Osteoblast (primary cell): ENCODE measurements at regions not wholly inside any gene's neighbourhood (a gene's known extent, or its start where the extent isn't known, plus 50 kb on each side); places are given as distances from the start of the nearest gene placed in this dataset.

Source experiments
- DNase-seq: peaks from one replicate; pipeline ENCODE4 v3.0.0; 2011; ENCODE audit warnings: low spot score, mixed read lengths; ENCODE audit not compliant: insufficient read length; ENCODE audit errors: missing footprints
- H2AFZ ChIP-seq: 2 replicates; pipeline ENCODE4 v1.6.0; 2011; ENCODE audit warnings: mild to moderate bottlenecking, low read length
- H3K27ac ChIP-seq: 2 replicates; pipeline ENCODE4 v1.5.1; 2011; ENCODE audit warnings: mild to moderate bottlenecking, low read depth, low read length, moderate library complexity
- H3K27me3 ChIP-seq: 2 replicates; pipeline ENCODE4 v1.6.0; 2012; ENCODE audit warnings: mild to moderate bottlenecking, control low read depth, inconsistent platforms, low read length, moderate library complexity; ENCODE audit not compliant: insufficient read depth
- H3K36me3 ChIP-seq: 2 replicates; pipeline ENCODE4 v1.5.1; 2011; ENCODE audit warnings: mild to moderate bottlenecking, low read length, control low read depth, moderate library complexity; ENCODE audit not compliant: insufficient read depth
- H3K4me1 ChIP-seq: 2 replicates; pipeline ENCODE4 v1.5.1; 2011; ENCODE audit warnings: mild to moderate bottlenecking, low read length, control low read depth, moderate library complexity; ENCODE audit not compliant: insufficient read depth
- H3K4me2 ChIP-seq: 2 replicates; pipeline ENCODE4 v1.6.0; 2011; ENCODE audit warnings: mild to moderate bottlenecking, low read length; ENCODE audit not compliant: insufficient read depth
- H3K4me3 ChIP-seq: fragments of 200-600 bp; sonication (generic); 3 replicates; pipeline ENCODE4 v1.5.1; 2012; ENCODE audit warnings: mild to moderate bottlenecking, low read length, inconsistent platforms; ENCODE audit not compliant: insufficient read depth
- H3K79me2 ChIP-seq: 2 replicates; pipeline ENCODE4 v1.6.0; 2012; ENCODE audit warnings: mild to moderate bottlenecking, low read length, control low read depth, inconsistent platforms; ENCODE audit not compliant: insufficient read depth
- H3K9me3 ChIP-seq: 2 replicates; pipeline ENCODE4 v1.5.1; 2011; ENCODE audit warnings: low read depth, low read length, control low read depth
- H4K20me1 ChIP-seq: 2 replicates; pipeline ENCODE4 v1.6.0; 2012; ENCODE audit warnings: mild to moderate bottlenecking, low read length, control low read depth; ENCODE audit not compliant: insufficient read depth
- CTCF ChIP-seq: IDR thresholded peaks from 2 replicates; pipeline ENCODE4 v1.5.1; 2011; ENCODE audit warnings: mild to moderate bottlenecking, low read depth, low read length, moderate library complexity; ENCODE audit errors: extremely low read depth

DNA sequence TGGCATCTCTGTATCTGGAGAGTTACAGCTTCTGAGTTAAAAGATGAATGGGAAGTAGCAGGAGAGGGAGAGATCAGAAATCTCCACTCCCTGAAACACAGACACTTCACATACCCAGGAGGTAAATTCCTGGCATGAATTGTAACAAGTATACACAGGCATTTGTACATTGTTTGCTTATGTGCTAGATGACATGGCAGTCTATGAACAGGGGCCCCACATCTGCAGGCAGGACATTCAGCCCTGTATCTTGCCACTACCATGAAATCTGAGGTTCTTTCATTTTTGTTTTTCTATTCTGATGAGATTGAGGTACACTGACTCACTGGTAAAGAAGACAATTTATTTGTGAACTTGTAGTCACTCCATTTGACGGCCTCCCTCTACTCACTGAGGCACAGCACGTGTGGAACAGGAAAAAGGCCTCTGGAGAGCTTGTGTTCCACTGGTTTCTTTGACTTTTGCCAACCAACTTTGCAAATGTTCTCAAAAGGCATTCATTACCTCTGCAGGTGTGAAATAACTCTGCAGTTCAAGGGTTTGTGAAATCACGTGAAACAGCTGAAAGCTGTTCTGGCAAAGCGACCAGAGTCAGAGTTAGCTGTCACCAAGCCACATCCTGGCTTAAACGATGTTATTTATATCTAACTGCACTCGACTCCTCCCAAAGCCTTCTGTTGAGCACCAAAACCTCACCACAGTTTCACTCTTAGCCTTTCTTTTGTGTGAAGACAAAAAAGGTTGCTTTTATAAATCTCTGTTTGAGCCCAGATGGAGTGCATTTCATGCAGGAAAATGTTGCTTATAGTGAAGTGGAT, 401.3 kb upstream of the CFAP20DC start:
- Histone ChIP-seq H3K36me3 (no peaks in the 10 kb centered on the region), H2AFZ (peak overlapping the region; percentile 8), H3K79me2 (no peaks in the 10 kb centered on the region), H4K20me1 (no peaks in the 10 kb centered on the region), H3K9me3 (no peaks in the 10 kb centered on the region), H3K4me1 (peaks cover 2% of the 10 kb centered on the region), H3K27ac (no peak overlapping the region), H3K4me2 (no peak overlapping the region), H3K4me3 (no peak overlapping the region), H3K27me3 (no peaks in the 10 kb centered on the region)
- no peak for TF ChIP-seq CTCF
- DNase-seq, result no peak

DNA sequence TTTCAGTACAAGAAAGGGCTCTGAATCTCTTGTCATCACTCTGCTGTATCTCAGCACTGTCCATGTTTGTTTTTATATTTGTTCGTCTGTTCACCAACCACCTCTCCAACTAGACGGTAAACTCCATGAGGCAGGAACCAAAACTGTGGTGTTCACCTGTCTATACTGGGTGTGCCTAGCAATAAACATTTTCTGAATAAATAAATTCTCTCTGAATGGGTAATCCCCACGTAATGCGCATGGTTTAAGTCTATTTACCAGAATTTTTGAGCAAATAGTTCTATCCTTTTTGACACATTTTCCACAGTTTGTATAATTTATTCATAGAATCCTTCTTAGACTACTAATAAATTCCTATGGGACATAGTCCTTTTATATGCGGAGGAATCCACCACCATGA, 400.6 kb upstream of the CFAP20DC start:
- Histone ChIP-seq H3K27ac (no peak overlapping the region), H3K4me3 (no peak overlapping the region), H3K4me1 (peaks cover 2% of the 10 kb centered on the region), H3K27me3 (no peaks in the 10 kb centered on the region), H4K20me1 (no peaks in the 10 kb centered on the region), H3K36me3 (no peaks in the 10 kb centered on the region), H2AFZ (no peak overlapping the region), H3K79me2 (no peaks in the 10 kb centered on the region), H3K4me2 (no peak overlapping the region), H3K9me3 (no peaks in the 10 kb centered on the region)
- no peak for DNase-seq
- no peak for TF ChIP-seq CTCF

GRCh38 chr3:59446775-59447465, 397.1 kb upstream of the CFAP20DC start:
- H3K27me3 ChIP-seq, result no peaks in the 10 kb centered on the region
- H3K79me2 ChIP-seq, result no peaks in the 10 kb centered on the region
- no peak overlapping the region for H3K4me2 ChIP-seq
- no peaks in the 10 kb centered on the region for H3K36me3 ChIP-seq
- no peak for TF ChIP-seq CTCF
- no peak for DNase-seq
- no peaks in the 10 kb centered on the region for H3K9me3 ChIP-seq
- no peaks in the 10 kb centered on the region for H4K20me1 ChIP-seq
- H3K27ac ChIP-seq, result no peak overlapping the region
- no peak overlapping the region for H2AFZ ChIP-seq
- H3K4me1 ChIP-seq, result peaks cover 2% of the 10 kb centered on the region
- H3K4me3 ChIP-seq, result no peak overlapping the region

GRCh38 chr3:59444676-59445075, 394.9 kb upstream of the CFAP20DC start:
- H3K27ac ChIP-seq, result no peak overlapping the region
- no peaks in the 10 kb centered on the region for H4K20me1 ChIP-seq
- H3K79me2 ChIP-seq, result no peaks in the 10 kb centered on the region
- H3K36me3 ChIP-seq, result no peaks in the 10 kb centered on the region
- H3K4me2 ChIP-seq, result no peak overlapping the region
- no peaks in the 10 kb centered on the region for H3K4me1 ChIP-seq
- TF ChIP-seq CTCF, result no peak
- no peaks in the 10 kb centered on the region for H3K27me3 ChIP-seq
- H2AFZ ChIP-seq, result no peak overlapping the region
- H3K9me3 ChIP-seq, result no peaks in the 10 kb centered on the region
- no peak overlapping the region for H3K4me3 ChIP-seq
- DNase-seq, result no peak
